ENCODE measurements at regions not wholly inside any gene's neighbourhood (a gene's known extent, or its start where the extent isn't known, plus 50 kb on each side); places are given as distances from the start of the nearest gene placed in this dataset.

DNA sequence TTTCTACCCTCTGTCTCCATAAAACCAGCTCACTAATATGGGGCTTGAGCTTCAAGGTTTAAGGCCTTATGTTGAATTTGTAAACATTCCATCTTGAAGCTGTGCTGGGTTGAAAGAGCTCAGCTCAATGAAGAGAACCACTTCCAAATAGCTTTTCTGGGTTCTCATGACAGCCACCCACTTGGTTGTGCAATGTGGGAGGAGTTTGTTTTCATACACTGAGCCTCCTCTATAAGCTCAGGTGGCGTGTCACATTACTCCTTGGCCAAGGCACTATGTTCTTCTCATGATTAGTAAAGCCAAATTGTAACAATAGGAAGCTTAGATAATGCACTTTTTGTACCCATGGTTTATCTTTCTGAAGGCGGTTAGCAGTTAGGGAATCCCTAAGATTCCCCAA, 265.6 kb downstream of the PTEN start:
- TF ChIP-seq CTCF (conservative IDR thresholded peaks at IDR 0.05 in 1 of 2, IDR thresholded peaks at IDR 0.05 in 1 of 2; ENCODE audit: extremely low read depth in 1 of 2, insufficient read depth in 1 of 2, low read depth in 1 of 2, low read length in 2 of 2) (no peak), EZH2 (IDR thresholded peaks at IDR 0.05; ENCODE audit: borderline replicate concordance, low read length) (no peak)
